Fibroblast of the conjunctiva (primary cell): ENCODE measurements at regions not wholly inside any gene's neighbourhood (a gene's known extent, or its start where the extent isn't known, plus 50 kb on each side); places are given as distances from the start of the nearest gene placed in this dataset.
"Not testable (repeated sequence)": the region's sequence is repeated elsewhere in the genome, so short reads cannot be mapped to it uniquely, and the experiment has no call there.

Experiments
- DNase-seq: peaks from one replicate; pipeline ENCODE4 v3.0.0-alpha.2; 2010; ENCODE audit warnings: low read depth

DNA sequence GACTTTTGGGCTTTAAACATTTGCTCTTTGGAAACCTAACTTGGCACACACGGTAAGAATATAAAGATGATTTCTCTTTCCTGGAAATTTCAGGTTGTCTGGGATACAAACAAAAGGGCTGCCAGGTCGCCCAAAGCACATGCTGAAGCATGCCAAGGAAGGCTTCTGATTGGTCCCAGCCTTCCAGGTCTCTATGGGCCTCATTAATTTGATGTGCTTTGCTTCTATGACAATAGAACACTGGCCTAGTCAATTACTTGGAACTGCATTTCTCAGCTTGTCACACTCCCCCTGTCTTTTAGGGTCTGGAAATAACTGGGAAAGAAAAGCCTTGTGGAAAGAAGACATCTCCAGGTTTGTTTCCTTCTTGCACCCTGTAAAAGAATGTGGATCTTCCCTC, 228.9 kb downstream of the ADCYAP1 start:
- DNase-seq: no peak

DNA sequence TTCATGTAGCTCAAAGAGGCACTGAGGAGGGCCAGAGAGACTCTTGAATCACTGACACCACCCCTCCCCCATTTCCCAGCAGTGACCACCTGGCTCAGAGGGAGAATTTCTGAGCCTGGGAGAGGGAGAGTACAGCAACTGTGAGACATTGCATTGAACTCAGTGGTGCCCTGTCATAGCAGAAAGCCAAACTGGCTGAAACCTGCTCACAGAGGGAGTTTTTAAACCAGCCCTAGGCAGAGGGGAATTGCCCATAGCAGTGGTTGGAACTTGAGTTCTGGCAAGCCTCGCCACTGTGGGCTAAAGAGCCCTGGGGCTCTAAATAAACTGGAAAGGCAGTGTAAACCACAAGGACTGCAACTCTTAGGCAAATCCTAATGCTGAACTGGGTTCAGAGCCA, 243.1 kb downstream of the ADCYAP1 start:
- DNase-seq: no peak

DNA sequence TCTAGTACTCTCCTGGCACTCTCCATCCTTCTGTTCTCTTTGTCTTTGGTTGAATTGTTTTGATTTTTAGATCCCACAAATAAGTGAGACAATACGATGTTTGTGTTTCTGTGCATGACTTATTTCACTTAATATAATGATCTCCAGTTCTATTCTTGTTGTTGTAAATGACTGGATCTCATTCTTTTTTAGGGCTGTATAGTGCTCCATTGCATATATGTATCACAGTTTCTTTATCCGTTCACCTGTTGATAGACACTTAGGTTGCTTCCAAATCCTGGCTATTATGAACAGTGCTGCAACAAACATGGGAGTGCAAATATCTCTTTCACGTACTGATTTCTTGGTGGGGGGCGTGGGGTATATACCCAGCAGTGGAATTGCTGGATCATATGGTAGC, 245.0 kb downstream of the ADCYAP1 start:
- no peak for DNase-seq

DNA sequence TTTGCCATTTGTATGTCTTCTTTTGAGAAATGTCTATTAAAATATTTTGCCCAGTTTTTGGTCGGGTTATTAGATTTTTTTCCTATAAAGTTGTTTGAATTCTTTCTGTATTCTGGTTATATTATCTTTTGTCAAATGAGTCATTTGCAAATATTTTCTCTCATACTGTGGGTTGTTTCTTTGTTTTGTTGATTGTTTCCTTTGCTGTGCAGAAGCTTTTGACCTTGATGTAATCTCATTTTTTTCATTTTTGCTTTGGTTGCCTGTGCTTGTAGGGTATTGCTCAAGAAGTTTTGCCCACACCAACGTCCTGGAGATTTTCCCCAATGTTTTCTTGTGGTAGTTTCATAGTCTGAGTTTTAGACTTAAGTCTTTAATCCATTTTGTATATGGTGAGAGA, 245.7 kb downstream of the ADCYAP1 start:
- no peak for DNase-seq

DNA sequence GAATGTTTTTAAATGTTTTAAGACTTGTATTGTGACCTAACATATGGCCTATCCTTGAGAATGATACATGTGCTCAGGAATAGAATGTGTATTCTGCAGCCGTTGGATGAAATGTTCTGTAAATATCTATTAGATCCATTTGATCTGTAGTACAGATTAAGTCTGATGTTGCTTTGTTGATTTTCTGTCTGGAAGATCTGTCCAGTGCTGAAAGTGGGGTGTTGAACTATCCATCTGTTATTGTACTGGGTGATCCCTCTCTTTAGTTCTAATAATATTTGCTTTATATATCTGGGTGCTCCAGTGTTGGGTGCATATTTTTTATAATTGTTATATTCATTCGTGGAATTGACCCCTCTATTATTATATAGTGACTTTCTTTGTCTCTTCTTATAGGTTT, 248.3 kb downstream of the ADCYAP1 start:
- DNase-seq: not testable (repeated sequence)

DNA sequence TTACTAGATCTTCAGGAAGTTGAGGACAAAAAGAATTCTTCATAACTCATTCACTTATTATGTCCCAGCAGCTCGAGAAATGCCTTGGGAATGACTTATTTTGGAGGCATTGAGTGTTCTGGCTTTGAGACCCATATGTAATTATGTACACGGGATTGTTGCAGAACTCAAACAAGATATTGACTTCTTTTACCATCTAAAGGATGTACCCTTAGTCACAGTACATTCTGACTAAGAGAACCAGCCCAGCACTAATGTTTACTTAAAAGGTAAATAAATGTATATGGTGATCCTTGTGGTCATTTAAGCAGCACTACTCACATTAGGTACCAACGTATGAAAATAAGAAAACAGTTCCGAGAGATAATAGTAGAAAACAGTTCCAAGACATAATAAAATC, 268.9 kb downstream of the ADCYAP1 start:
- DNase-seq: no peak

DNA sequence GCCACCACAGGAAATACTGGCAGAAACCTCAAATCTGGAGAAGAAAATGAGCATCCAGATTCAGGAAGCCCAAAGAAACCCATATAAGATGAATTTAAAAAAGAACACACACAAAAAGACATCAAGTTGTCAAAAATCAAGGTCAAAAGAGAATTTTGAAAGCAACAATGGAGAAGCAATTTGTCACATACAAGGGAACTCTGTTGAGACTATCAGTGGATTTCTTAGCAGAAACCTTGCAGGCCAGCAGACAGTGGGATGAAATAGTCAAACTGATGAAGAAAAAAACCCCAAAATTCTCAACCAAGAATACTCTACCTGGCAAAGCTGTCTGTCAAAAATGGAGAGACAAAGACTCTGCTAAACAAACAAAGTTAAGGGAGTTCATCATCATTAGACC, 272.6 kb downstream of the ADCYAP1 start:
- no peak for DNase-seq

DNA sequence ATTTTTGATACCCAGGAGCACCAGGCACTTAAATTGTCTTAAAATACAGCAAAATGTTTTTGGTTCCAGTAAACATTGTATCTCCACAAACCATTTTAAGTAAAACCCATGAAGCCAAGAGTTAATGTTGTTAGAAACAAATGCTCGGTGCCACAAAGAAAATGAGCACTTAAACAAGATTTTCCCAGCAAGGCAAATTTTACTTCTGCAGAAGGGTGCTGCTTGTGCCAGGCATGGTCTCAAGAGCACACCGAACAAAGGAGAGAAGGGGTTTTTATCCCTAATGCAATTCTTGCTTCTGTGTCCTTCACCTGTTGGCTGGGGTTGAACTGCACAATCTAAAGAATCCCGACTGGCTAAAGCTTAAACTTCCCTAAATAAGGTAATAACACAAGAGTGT, 286.7 kb downstream of the ADCYAP1 start:
- DNase-seq: no peak

DNA sequence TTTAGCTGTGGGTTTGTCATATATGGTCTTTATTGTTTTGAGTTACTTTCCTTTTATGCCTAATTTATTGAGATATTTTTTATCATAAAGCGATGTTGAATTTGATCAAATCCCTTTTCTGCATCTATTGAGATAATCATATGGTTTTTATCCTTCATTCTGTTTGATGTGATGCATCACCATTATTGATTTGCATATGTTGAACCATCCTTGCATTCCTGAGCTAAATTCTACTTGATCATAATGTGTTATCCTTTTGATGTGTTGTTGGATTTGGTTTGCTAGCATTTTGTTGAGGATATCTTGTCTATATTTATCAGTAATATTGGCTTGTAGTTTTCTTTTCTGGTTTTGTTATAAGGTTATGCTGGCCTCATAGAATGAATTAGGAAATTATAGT, 308.5 kb downstream of the ADCYAP1 start:
- no peak for DNase-seq

DNA sequence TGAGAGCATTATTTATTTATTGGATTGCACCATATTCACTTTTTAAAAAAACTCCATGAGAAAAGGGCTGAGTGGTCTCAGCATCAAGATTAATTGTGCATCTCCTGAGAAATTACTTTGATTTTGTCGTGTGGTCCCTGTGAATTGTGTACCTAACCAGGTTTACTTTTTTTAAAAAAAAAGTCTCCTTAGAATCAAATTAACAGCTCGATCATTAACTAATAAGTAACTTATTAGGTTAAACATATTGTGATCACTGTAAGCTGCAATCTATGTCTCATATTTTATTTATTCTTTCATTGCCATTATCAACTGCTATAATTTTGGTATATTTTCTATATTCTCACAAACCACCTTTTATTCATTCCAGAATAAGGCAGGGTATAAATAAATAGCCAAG, 318.2 kb downstream of the ADCYAP1 start:
- DNase-seq: no peak

DNA sequence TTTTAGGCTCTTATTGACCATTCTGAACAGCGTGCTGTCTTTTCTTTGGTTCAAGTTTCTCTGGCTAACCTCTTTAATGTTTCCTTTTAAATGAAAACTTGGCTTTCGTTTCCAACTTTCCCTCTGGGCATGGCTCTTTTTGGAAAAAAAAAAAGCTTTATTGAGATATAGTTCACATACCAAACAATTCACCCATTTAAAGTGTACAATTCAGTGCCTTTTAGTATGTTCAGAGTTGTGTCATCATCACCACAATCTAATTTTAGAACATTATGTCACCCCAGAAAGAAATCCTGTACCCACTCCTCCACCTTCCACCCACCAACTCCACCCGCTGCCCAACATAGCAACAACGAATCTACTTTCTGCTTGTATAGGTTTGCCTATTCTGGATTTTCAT, 322.4 kb downstream of the ADCYAP1 start:
- no peak for DNase-seq

DNA sequence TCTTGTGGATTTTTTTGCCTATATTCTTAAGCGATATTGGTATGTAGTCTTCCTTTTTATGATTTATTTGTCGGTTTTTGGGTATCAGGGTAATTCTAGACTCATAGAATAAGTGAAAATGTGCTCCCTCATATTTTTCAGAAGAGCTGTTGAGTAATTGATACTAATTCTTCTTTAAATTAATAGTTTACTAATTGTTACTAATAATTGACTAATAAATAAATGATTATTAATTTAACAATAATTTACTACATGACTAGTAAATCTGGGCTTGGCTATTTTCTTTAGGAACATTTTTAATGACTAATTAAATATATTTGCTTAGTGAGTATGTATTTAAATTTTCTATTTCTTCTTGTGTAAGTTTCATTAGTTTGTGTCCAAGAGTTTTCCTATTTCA, 325.0 kb downstream of the ADCYAP1 start:
- DNase-seq: no peak

DNA sequence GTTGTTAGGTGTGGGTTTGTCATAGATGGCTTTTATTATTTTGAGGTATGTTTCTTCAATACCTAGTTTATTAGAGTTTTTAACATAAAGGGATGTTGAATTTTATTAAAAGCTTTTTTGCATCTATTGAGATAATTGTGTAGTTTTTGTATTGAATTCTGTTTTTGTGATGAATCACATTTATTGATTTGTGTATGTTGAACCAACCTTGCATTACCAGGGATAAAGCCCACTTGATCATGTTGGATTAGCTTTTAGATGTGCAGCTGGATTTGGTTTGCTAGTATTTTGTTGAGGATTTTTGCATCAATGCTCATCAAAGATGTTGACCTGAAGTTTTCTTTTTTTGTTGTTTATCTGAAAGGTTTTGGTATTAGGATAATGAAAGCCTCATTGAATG, 328.2 kb downstream of the ADCYAP1 start:
- no peak for DNase-seq

DNA sequence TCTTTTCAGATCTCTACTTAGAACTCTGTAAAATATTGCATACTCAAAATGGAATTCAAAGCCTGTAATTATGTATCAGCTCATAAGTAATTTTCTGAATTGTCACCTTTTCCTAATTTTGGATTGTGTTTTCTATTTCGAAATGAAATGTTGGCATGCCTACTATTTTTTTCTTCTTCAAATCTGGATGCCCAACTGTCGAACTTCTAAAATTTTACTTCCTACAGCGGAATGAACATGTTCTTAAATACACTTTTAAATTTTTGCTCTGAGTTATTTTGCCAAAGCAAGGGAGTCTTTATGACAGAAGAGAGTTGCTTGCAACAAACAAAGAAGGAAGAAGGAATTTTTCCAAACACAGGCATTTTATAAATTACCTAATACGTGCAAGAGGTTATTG, 336.0 kb downstream of the ADCYAP1 start:
- no peak for DNase-seq

DNA sequence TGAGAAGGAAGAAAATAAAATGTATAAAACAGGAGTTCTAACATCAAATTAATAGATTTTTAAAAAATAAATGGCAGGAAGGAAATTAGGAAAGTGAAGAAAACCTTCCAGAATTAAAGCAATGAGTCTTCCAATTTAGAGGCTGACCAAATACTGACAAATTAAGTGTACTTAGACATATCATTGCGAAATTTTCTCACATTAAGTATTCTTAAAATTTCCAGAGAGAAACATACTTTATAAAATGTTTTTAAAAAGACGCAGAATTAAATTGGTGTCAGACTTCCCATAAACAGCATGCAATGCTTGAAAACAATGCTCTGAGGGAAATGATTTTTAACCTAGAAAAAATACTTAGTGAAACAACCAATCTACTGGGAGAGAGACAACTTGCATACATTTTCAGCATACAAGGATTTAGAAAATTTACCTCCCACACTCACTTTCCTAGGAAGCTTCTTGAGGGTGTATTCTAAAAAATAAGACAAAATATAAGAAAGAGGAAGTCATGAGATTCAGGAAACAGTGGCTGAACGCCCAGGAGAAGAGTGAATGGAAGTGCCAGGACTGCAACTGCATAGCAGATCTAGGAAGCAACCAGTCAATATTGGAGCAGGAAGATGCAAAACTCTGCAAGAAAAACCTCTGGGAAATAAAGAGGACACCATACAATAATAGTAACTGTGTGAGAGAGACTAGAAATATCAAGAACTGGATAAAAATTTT, 339.9 kb downstream of the ADCYAP1 start:
- no peak for DNase-seq

DNA sequence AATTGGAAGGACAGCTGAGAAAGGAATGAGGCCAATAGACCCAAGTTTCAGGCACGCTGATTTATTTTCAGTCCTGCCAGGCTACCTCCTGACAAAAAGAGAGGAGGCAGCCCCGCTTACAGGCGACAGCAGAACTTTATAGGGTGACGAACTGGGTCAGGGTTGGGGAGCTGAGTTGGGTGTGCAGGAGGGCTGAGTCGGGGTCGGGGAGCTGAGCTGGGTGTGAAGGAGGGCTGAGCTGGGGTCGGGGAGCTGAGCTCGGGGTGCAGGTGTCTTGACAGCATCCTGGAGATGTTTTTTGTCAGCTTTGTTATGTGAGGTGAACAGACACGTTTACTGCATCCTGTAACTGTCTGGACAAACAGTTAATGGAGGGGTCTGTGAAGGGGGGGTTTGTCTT, 342.2 kb downstream of the ADCYAP1 start:
- no peak for DNase-seq

DNA sequence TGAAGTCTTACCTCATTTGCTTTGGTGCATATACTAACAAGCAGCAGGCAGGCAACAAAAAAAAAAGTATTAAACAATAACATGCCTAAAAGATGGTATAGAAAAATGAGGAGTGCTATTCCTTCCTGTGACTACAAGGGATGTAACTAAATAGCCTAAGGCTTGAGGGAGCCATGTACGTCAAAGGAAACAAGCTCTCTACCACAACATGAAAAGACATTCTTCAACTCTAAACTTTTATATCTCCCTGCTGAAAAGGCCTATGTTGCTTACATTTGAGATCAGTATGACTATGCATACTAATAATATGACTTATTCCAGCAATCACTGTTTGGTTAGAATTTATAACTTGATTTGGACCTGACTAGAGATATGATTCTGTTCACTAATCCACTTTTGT, 347.9 kb downstream of the ADCYAP1 start:
- DNase-seq: no peak

DNA sequence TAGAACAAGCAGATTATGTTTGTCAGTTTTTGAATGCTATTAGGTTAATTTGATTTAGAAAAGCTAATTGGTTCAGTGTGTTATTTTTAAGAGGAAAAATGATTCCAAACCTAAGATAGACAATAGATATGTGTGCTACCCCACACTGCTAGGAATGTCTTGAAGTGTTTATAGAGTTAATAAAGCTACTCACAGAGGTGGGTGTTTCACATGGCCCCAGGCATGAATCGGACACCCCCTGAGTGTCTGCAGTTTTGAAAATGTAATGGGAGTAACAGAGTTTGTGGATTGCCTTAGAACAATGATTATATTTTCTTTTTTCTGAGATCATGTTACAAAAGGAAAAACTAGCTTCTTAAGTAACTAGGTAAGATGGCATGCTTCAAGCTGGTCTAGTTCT, 348.3 kb downstream of the ADCYAP1 start:
- no peak for DNase-seq

DNA sequence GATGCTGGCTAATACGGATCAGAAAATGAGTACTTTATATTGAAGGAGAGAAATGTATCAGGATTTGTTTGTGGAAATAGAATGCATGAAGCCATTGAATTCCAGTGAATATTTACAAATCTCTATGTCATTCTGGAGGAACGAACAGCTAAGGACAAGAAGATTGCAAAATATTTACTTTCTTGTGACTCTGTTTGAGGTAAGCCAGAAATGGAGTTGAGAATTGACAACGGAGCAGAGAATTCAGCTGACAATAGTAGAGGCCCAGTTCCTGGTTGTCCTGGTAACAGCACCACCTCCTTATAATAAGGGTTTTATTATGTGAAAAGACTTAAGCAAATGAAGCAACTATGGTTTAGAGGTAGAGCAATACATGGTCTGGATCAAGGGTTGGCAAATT, 349.2 kb downstream of the ADCYAP1 start:
- DNase-seq: no peak

DNA sequence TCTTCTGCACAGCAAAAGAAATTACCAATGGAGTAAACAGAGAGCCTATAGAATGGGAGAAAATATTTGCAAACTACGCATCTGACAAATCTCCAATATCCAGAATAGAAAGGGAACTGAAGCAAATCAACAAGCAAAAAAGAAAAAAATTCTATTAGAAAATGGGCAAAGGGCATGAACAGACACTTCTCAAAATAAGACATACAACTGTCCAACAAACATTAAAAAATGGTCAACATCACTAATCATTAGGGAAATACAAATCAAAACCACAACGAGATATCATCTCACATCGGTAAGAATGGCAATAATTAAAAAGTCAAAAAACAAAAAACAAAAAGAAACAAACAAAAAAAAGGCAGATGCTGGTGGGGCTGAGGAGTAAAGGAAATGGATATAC, 356.4 kb downstream of the ADCYAP1 start:
- DNase-seq: no peak

DNA sequence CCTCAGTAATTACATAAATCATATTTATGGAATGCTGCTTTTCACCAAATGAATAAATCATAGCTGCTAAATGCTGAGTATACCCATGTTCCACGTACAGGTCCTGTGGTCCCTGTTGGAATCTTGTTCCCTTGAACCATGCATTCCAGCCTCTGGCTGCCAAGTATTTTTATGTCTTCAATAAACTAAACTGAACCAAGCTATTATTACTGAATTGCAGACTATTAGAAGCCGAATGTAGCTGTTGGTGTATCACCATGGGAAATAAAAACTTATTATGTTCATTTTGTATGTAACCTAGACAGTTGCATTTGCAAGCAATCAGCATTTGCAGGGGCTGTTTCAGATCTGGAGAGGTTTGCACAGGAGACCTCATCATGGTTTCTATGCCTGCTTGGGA, 362.4 kb downstream of the ADCYAP1 start:
- no peak for DNase-seq

DNA sequence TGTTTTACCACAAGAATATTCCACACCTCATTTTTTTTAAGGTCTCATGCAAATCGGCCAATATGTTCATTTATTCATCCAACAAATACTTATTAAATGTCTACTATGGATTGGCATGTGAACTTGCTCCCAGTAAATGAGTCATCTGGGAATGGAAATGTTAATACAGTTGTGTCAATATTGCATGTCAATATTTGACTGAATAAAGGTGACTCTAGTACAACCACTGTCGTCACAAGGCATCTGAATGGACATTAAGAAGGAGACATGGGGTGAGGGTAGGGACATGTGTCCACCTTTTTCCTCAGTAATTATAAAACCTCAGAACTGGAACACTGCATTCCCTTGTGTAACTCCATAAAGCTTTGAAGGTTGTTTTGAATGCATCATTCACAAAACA, 365.4 kb downstream of the ADCYAP1 start:
- DNase-seq: no peak

DNA sequence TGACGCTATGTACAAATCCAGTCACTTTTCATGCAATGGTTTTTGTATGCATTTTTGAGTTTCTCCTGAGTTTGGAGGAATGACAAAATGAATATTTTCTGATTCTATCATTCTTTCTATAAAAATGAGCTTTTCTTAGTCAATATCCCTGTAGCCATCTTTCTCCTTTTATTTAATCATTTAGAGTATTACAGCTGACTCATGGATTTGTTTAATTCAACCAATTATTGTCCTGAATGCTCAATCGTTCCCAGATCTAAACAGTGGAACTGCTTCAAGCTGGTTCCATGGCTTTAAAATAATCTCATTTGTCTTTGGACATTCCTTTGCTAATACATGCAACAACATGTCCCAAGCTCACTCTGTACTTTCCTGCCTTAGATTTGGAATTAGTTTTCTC, 368.8 kb downstream of the ADCYAP1 start:
- no peak for DNase-seq

DNA sequence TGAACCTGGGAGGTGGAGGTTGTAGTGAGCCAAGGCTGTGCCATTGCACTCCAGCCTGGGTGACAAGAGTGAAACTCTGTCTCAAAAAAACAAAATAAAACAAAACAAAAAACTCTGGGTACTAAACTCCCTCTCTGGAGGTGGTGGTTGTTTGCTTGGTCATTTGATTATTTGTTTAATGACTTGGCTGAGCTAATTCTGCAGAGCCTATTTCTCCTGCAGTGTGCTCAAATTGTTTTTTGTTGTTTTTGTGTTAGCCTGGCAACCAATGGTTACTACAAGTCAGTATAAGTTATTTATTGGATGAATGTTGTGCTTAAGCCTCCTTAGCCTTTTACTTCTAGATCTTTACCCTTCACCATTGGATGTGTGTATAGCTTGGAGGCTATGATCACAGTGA, 387.5 kb downstream of the ADCYAP1 start:
- DNase-seq: no peak

DNA sequence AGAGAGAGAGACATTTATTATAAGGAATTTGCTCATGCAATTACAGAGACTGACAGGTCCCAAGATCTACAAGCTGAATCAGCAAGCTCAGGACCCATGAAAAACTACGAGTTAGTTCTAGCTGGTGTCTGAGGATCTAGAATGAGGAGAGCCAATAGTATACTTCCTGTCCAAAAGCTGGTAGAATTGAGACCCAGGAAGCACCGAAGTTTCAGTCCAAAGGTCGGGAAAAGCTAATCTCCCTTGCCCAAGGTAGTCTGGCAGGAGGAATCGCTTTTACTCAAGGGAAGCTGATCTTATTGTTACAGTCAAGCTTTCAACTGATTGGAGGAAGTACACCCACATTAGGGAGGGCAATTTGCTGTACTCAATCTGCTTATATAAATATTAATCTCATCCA, 389.6 kb downstream of the ADCYAP1 start:
- DNase-seq: no peak
